ENCODE measurements at regions not wholly inside any gene's neighbourhood (a gene's known extent, or its start where the extent isn't known, plus 50 kb on each side); places are given as distances from the start of the nearest gene placed in this dataset.

- ATAC-seq (no peak), DNase-seq (ENCODE audit: low spot score) (no peak)
Measured at GRCh38 chr2:105150231-105150630, 91.3 kb upstream of the GPR45 start.

- ATAC-seq (no peak), DNase-seq (ENCODE audit: low spot score) (no peak)
Measured at GRCh38 chr2:105154119-105154818, 87.3 kb upstream of the GPR45 start.

- no peak for ATAC-seq
- no peak for DNase-seq (ENCODE audit: low spot score)
Measured at GRCh38 chr2:105156166-105156565, 85.4 kb upstream of the GPR45 start.

- ATAC-seq: no peak
- DNase-seq (ENCODE audit: low spot score): no peak
Measured at GRCh38 chr2:105158002-105158401, 83.5 kb upstream of the GPR45 start.

- ATAC-seq: no peak
- DNase-seq (ENCODE audit: low spot score): no peak
Measured at GRCh38 chr2:105166688-105167087, 74.9 kb upstream of the GPR45 start.

- DNase-seq (ENCODE audit: low spot score) (no peak), ATAC-seq (peak; percentile 66)
Measured at GRCh38 chr2:105168543-105168942, 73.0 kb upstream of the GPR45 start.

- ATAC-seq (no peak), DNase-seq (ENCODE audit: low spot score) (no peak)
Measured at GRCh38 chr2:105175231-105175630, 66.3 kb upstream of the GPR45 start.

- ATAC-seq: no peak
- DNase-seq (ENCODE audit: low spot score): no peak
Measured at GRCh38 chr2:105176429-105176828, 65.1 kb upstream of the GPR45 start.

- DNase-seq (ENCODE audit: low spot score) (no peak), ATAC-seq (no peak)
Measured at GRCh38 chr2:105177008-105177407, 64.5 kb upstream of the GPR45 start.

GRCh38 chr2:105177536-105178254 is 63.8 kb upstream of the GPR45 start:
- DNase-seq (ENCODE audit: low spot score) (no peak), ATAC-seq (no peak)

GRCh38 chr2:105179469-105180372 is 61.8 kb upstream of the GPR45 start:
- peak; percentile 77 for ATAC-seq
- DNase-seq (ENCODE audit: low spot score): no peak

- ATAC-seq (no peak), DNase-seq (ENCODE audit: low spot score) (no peak)
Measured at GRCh38 chr2:105180491-105180972, 61.0 kb upstream of the GPR45 start.

GRCh38 chr2:105181282-105181681 is 60.3 kb upstream of the GPR45 start:
- ATAC-seq: no peak

GRCh38 chr2:105183555-105184323 is 57.8 kb upstream of the GPR45 start:
- DNase-seq (ENCODE audit: low spot score) (no peak), ATAC-seq (no peak)

More at GRCh38 chr2:105181282-105181681, 60.3 kb upstream of the GPR45 start:
- DNase-seq (ENCODE audit: low spot score): no peak

GRCh38 chr2:105184420-105184819 is 57.1 kb upstream of the GPR45 start:
- DNase-seq (ENCODE audit: low spot score) (no peak), ATAC-seq (no peak)

- no peak for ATAC-seq
- DNase-seq (ENCODE audit: low spot score): no peak
Measured at GRCh38 chr2:105186967-105187498, 54.5 kb upstream of the GPR45 start.

- ATAC-seq (no peak), DNase-seq (ENCODE audit: low spot score) (no peak)
Measured at GRCh38 chr2:105187531-105187930, 54.0 kb upstream of the GPR45 start.

- DNase-seq (ENCODE audit: low spot score) (no peak), ATAC-seq (no peak)
Measured at GRCh38 chr2:105188343-105188742, 53.2 kb upstream of the GPR45 start.
